Kasumi-1 (cell line): ENCODE measurements at regions not wholly inside any gene's neighbourhood (a gene's known extent, or its start where the extent isn't known, plus 50 kb on each side); places are given as distances from the start of the nearest gene placed in this dataset.
A peak's percentile ranks its signal among the peaks of the same experiment; 100 is the strongest.

ENCODE experiments used
- DNase-seq, 2 experiments: peaks; one replicate each; lab custom pipeline; 2025; lab: John Stamatoyannopoulos, UW

DNA sequence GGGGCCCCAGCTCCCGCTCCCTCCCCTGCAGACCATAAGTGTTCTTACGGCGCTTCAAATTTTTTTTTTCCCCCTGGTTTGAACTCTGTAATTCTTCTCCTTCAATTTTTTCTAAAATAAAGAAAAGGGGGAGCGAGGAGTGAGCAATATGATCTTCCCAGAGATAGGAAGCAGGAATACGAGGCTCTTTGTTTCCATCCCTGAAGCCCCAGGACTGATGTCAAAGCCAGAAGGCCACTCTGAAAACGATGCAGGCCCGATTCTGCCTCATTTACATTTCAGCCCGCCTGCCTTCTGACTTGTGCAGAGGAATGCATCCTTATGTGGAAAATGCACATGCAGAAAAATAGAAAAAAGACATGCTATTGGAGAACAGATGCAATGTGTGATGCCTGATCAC, 401.5 kb upstream of the MKI67 start:
- DNase-seq = no peak

DNA sequence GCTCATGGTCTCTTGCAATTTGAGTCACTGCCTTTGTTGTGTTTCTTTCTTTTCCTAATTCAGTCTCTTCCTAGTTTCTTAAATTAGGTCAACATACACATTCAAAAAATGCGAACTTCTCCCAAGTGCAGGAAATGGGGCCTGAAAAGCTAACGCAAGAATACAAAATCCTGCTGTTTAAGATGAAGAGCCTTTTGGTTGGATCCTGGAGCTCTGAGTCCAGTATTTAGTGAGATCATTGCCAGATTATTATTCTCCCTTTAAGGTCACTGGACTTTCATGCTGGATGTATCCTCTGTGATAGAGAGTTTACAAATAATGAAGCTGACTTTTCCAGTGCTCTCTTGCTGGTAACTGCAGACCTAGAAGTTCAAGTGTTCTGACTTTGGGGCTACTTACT, 401.9 kb upstream of the MKI67 start:
- DNase-seq = no peak

DNA sequence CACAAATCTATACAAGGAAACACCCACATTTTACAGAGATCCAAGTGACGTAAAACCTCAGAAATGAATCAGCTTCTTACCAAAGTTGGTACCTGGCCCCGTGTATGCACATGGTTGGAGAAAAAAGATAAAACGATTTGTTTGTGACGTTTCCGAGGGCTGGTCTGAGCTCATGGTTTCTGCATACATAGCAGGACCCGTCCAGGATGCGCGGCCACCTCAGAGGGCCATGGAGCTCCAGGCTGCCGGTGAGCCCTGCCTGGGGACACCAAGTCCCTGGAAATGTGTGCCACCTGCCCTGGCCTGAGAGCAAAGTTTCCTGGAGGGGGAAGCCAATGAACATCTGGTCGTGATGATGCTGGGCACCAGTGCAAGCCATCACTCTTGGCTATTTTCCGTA, 402.6 kb upstream of the MKI67 start:
- DNase-seq = no peak

- DNase-seq = no peak
Observed at GRCh38 chr10:128529225-128529624, 403.0 kb upstream of the MKI67 start.

- peak; percentile 49 to 60 for DNase-seq
Observed at GRCh38 chr10:128530301-128530700, 404.1 kb upstream of the MKI67 start.

DNA sequence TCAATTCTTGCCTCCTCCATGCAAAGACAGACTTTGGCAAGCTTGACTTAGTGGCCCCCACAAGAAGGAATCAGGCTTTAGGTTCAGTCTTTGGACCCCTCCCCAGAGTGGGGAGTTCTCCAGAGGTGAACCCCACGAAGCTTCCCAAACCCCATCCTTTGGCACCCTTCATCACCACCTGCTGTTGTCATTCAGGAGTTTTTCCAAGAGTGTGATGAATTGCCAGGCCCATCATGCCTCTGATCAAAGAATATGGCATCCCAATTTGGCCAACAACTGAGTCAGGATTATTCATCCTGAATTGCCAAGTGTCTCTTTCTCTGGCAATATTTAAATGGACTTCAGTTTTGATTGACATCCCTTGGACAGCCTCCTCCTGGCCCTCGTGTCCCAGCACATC, 404.7 kb upstream of the MKI67 start:
- DNase-seq = no peak

DNA sequence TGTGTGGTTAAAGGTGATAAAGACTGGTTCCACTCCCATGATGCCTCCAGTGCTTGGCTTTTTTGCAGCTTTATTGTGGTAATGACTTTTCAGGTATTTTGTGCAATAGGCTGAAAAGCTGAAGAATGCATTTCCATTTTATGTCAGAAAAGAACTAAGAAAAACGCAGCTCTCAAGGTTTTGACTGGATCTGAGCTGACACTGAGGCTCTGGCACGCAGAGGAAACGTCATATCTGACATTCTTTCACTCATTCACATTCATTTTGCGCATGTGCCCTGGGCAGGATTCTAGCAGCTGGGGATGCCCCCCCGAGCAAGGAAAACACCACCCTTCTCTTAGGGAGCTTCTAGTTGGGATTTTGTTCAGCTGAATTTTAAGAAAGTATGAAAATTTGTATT, 408.5 kb upstream of the MKI67 start:
- no peak for DNase-seq

DNA sequence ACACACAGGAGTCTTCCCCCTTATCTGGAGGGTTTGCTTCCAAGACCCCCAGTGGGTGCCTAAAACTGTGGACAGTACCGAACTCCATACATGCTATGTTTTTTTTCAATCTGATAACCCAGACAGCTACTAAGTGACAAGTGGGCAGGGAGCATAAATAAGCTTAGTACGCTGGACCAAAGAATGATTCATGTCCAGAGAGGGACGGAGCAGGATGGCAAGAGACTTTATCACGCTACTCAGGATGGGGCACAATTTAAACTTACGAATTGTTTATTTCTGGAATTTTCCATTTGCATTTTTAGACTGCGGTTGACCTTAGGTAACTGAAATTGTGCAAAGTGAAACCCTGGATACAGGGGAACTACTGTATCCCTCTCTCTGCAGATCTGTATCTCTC, 410.0 kb upstream of the MKI67 start:
- no peak for DNase-seq

- DNase-seq = no peak
Observed at GRCh38 chr10:128537834-128538330, 411.7 kb upstream of the MKI67 start.

- no peak for DNase-seq
Observed at GRCh38 chr10:128538671-128539070, 412.4 kb upstream of the MKI67 start.

GRCh38 chr10:128539510-128540127, 413.4 kb upstream of the MKI67 start:
- DNase-seq = no peak

DNA sequence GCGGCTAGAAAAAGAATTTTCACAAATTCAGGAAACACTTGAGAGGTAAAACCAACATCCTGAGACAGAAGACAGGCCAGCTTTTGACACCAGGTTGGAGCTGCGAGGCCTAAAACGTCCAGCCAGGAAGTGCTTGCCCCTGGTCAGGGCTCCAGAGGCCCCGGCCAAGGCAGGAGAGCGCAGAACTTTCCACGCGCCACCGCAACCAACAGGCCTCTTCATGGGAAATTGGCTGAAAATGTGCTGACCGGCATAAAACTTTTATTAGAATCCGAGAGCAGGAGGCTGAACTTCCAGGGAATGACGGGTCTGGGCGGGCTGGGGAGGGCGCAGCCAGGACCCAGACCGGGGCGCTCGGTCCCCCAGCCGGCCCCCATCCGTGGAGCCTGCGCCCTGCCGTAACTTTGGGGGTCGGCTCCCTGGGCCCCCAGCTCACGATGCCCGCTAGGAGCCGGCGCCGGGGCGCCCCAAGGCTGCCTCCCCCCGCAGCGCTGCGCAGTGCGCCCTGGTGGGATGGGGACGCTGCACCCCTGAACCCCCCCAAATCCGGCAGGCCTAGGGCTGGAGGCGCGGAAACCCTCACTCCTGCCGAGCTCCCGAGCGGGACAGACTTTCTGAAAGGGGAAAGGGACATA, 414.0 kb upstream of the MKI67 start:
- DNase-seq = no peak

- DNase-seq = no peak
Observed at GRCh38 chr10:128540781-128541761, 414.8 kb upstream of the MKI67 start.

- no peak for DNase-seq
Observed at GRCh38 chr10:128541926-128542475, 415.8 kb upstream of the MKI67 start.

GRCh38 chr10:128542659-128543058, 416.4 kb upstream of the MKI67 start:
- no peak for DNase-seq

DNA sequence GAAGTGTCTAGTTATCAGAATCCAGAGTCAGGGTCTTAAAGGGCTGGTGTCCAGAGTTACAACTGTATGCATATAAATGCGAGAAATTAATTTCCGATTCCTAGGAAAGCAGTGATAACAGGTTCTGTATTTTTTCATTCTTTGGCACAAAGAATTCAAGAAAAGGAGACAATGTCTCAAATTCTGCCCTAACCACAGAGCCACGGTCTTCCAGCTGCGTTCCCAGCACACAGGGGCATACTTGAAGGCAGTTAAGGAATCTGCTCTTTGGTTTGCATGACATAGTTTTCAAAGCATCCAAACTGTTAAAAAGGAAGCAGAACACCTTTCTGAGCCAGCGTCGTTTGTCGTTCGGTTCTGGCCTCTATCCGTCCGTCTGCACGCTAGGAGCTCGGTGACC, 416.9 kb upstream of the MKI67 start:
- no peak for DNase-seq

- DNase-seq = no peak
Observed at GRCh38 chr10:128545216-128545615, 419.0 kb upstream of the MKI67 start.

DNA sequence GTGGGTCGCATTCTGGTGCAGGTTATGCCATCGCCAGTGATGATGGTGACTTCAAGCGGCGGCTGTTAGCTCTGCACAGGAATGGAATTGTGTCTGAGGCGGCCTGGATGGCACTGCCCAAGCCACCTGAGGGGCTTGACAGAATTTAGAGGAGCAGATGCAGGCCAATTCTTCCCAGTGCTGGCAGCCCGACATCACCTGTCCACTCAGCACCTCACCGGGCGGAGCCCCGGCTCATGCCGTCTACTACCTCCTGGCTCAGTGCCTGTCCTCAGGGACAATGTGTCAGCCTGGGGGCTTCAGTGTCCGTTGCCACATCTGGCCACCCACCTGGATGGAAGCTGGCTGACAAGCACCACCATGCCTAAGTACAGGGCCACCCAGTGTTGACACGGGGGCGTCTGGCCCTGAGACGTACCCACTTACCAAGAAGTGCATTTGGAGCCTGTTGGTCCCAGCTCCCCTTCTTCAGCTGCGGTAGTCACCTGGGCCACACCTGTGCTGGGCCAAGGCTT, 420.5 kb upstream of the MKI67 start:
- no peak for DNase-seq

GRCh38 chr10:128549101-128549608, 422.9 kb upstream of the MKI67 start:
- DNase-seq = no peak

DNA sequence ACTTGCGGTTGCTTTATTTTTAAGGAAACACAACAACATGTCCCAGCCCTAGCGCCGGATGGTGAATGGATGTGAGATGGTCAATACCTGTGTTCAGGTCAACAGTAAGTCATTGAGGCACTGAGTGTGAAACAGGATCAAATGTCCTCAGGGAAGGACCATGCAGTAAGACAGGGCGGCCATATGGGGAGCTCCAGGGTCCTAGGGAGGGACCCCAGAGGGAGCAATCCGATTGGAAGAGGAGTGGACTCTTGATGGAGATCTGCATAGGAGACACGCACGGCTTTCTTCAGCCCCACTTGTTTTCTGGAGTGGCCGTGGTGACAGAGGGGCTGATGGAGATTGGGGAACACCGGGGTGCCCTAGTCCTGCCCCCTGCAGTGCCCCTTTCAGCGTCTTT, 423.8 kb upstream of the MKI67 start:
- DNase-seq = no peak

DNA sequence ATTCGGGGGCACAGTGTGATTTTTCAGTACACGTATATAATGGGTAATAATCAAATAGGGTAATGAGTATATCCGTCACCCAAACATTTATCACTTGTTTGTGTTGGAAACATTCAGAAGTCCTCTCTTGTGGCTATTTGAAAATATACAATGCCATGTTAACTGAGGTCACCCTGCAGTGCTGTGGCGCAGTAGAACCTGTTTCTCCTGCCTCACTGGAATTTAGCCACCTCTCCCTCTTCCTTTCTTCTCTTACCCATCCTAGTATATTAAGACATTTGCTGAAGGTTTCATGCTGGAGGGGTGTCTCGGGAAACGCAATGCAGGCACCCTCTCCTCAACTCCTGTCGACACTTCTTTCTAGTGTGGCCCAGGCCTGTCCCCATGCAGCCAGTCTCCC, 425.3 kb upstream of the MKI67 start:
- no peak for DNase-seq

- DNase-seq = no peak
Observed at GRCh38 chr10:128553755-128554154, 427.5 kb upstream of the MKI67 start.
